Type B pancreatic cell (in vitro differentiated cells): ENCODE measurements at regions not wholly inside any gene's neighbourhood (a gene's known extent, or its start where the extent isn't known, plus 50 kb on each side); places are given as distances from the start of the nearest gene placed in this dataset.

ENCODE experiments used
- DNase-seq: peaks from one replicate; pipeline ENCODE4 v3.0.0; 2021; ENCODE audit warnings: mixed read lengths; ENCODE audit not compliant: unreplicated experiment; ENCODE audit errors: extremely low spot score
- H3K27ac Mint-ChIP-seq: 2 replicates; pipeline ENCODE4 v1.8.0; 2021; ENCODE audit warnings: mild to moderate bottlenecking, mixed read lengths
- H3K27me3 Mint-ChIP-seq: 2 replicates; pipeline ENCODE4 v1.8.0; 2021; ENCODE audit warnings: mixed read lengths
- H3K36me3 Mint-ChIP-seq: 2 replicates; pipeline ENCODE4 v1.8.0; 2021; ENCODE audit warnings: mixed read lengths
- H3K4me1 Mint-ChIP-seq: one replicate; pipeline ENCODE4 v1.8.0; 2021; ENCODE audit warnings: mixed read lengths; ENCODE audit not compliant: unreplicated experiment
- H3K4me3 Mint-ChIP-seq: 2 replicates; pipeline ENCODE4 v1.8.0; 2021; ENCODE audit warnings: mild to moderate bottlenecking, mixed read lengths
- H3K9me3 Mint-ChIP-seq: 2 replicates; pipeline ENCODE4 v1.8.0; 2021; ENCODE audit warnings: mixed read lengths
- CTCF ChIP-seq: fragments of 200-600 bp; sonication (generic); conservative IDR thresholded peaks from 2 replicates; pipeline ENCODE4 v1.5.0; 2021; ENCODE audit warnings: antibody characterized with exemption, mild to moderate bottlenecking

GRCh38 chr6:141418076-141418475 is 714.6 kb upstream of the GJE1 start:
- no peak for TF ChIP-seq CTCF
- Mint-ChIP-seq H3K27me3 (no peaks in the 10 kb centered on the region), H3K27ac (no peak overlapping the region), H3K4me3 (no peak overlapping the region), H3K4me1 (no peaks in the 10 kb centered on the region), H3K36me3 (no peaks in the 10 kb centered on the region), H3K9me3 (no peaks in the 10 kb centered on the region)
- no peak for DNase-seq

GRCh38 chr6:141415896-141416295 is 716.8 kb upstream of the GJE1 start:
- TF ChIP-seq CTCF: no peak
- Mint-ChIP-seq H3K4me3 (no peak overlapping the region), H3K27me3 (no peaks in the 10 kb centered on the region)

GRCh38 chr6:141413196-141413595 is 719.5 kb upstream of the GJE1 start:
- Mint-ChIP-seq H3K9me3 (peaks cover 4% of the 10 kb centered on the region), H3K27me3 (no peaks in the 10 kb centered on the region), H3K4me1 (no peaks in the 10 kb centered on the region), H3K4me3 (no peak overlapping the region), H3K27ac (no peak overlapping the region), H3K36me3 (no peaks in the 10 kb centered on the region)
- no peak for TF ChIP-seq CTCF
- DNase-seq: no peak

More at GRCh38 chr6:141415896-141416295, 716.8 kb upstream of the GJE1 start:
- Mint-ChIP-seq H3K4me1 (no peaks in the 10 kb centered on the region), H3K27ac (no peak overlapping the region), H3K36me3 (no peaks in the 10 kb centered on the region), H3K9me3 (no peaks in the 10 kb centered on the region)
- DNase-seq: no peak

GRCh38 chr6:141406761-141407160 is 726.0 kb upstream of the GJE1 start:
- Mint-ChIP-seq H3K4me3 (no peak overlapping the region), H3K27ac (no peak overlapping the region), H3K27me3 (peaks cover 3% of the 10 kb centered on the region), H3K4me1 (no peaks in the 10 kb centered on the region), H3K9me3 (peaks cover 4% of the 10 kb centered on the region), H3K36me3 (no peaks in the 10 kb centered on the region)
- no peak for TF ChIP-seq CTCF
- DNase-seq: no peak

- Mint-ChIP-seq H3K4me1 (no peaks in the 10 kb centered on the region), H3K27ac (no peak overlapping the region), H3K27me3 (peaks cover 3% of the 10 kb centered on the region), H3K36me3 (no peaks in the 10 kb centered on the region), H3K4me3 (no peak overlapping the region), H3K9me3 (peaks cover under 1% of the 10 kb centered on the region)
- no peak for DNase-seq
- TF ChIP-seq CTCF: no peak
These were observed 728.9 kb upstream of the GJE1 start for GRCh38 chr6:141403827-141404226.

- Mint-ChIP-seq H3K36me3 (no peaks in the 10 kb centered on the region), H3K27me3 (peaks cover 3% of the 10 kb centered on the region), H3K27ac (no peak overlapping the region), H3K9me3 (no peaks in the 10 kb centered on the region), H3K4me3 (no peak overlapping the region), H3K4me1 (no peaks in the 10 kb centered on the region)
- no peak for TF ChIP-seq CTCF
- no peak for DNase-seq
These were observed 729.6 kb upstream of the GJE1 start for GRCh38 chr6:141403103-141403502.
